HEK293T (cell line): ENCODE measurements at regions not wholly inside any gene's neighbourhood (a gene's known extent, or its start where the extent isn't known, plus 50 kb on each side); places are given as distances from the start of the nearest gene placed in this dataset.

Source experiments
- ARNT ChIP-seq: fragments of 450-650 bp; IDR thresholded peaks from 2 replicates; pipeline ENCODE4 v1.6.1; 2017; ENCODE audit warnings: mild to moderate bottlenecking
- L3MBTL2 ChIP-seq: fragments of 450-650 bp; conservative IDR thresholded peaks from 2 replicates; pipeline ENCODE4 v1.6.1; 2016; ENCODE audit warnings: mild to moderate bottlenecking
- NFRKB ChIP-seq: fragments of 450-650 bp; IDR thresholded peaks from 2 replicates; pipeline ENCODE4 v1.6.1; 2016; ENCODE audit warnings: mild to moderate bottlenecking, moderate library complexity
- ZNF384 ChIP-seq: fragments of 450-650 bp; IDR thresholded peaks from 2 replicates; pipeline ENCODE4 v1.6.1; 2016

GRCh38 chr5:91313757-91314673 is 69.1 kb downstream of the ARRDC3 start:
- TF ChIP-seq ARNT (no peak), NFRKB (no peak), ZNF384 (no peak), L3MBTL2 (no peak)
